Stomach smooth muscle (tissue), 2 donors: ENCODE measurements at regions not wholly inside any gene's neighbourhood (a gene's known extent, or its start where the extent isn't known, plus 50 kb on each side); places are given as distances from the start of the nearest gene placed in this dataset.

Experiments
- H3K27ac ChIP-seq: one replicate; pipeline ENCODE4 v1.7.0; 2013; ENCODE audit warnings: mild to moderate bottlenecking, low read length, inconsistent platforms
- H3K27me3 ChIP-seq, 2 donors: one replicate each; pipeline ENCODE4 v1.7.0; 2013; ENCODE audit warnings: low read length in 2 of 2; ENCODE audit not compliant: insufficient read depth in 2 of 2, control insufficient read depth in 1 of 2
- H3K36me3 ChIP-seq, 2 donors: one replicate each; pipeline ENCODE4 v1.7.0; 2013; ENCODE audit warnings: low read length in 2 of 2; ENCODE audit not compliant: control insufficient read depth in 2 of 2, insufficient read depth in 2 of 2
- H3K4me1 ChIP-seq: one replicate; pipeline ENCODE4 v1.7.0; 2013; ENCODE audit warnings: low read length; ENCODE audit not compliant: control insufficient read depth, insufficient read depth
- H3K4me3 ChIP-seq, 2 donors: one replicate each; pipeline ENCODE4 v1.7.0; 2013; ENCODE audit warnings: low read length in 2 of 2
- H3K9ac ChIP-seq, 2 donors: one replicate each; pipeline ENCODE4 v1.7.0; 2013; ENCODE audit warnings: low read length in 2 of 2, mild to moderate bottlenecking in 1 of 2
- H3K9me3 ChIP-seq, 2 donors: one replicate each; pipeline ENCODE4 v1.7.0; 2013; ENCODE audit warnings: low read length in 2 of 2; ENCODE audit not compliant: control insufficient read depth in 2 of 2
- donor health status: healthy.
- donor health status: Pancreatic carcinoma.

DNA sequence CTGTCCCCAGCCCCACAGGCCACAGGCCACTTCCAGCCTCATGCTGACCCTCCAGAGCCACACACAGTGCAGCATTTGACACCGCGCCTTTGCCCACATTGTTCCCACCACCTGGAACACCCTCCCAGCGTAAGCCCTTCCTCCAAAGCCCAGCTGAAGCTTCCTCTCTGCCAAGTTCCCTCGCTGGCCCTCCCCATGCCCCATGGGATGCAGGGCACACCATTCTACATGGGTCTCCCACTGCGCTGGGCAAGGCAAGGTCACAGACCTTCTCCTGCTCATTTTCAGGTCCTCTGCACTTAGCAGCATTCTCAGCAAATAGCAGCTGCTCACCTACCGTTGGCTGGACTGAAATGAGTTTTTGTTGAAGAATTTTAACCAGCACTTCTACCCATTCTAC lies 455.5 kb downstream of the EIPR1 start:
- Histone ChIP-seq H3K27me3 (no peaks in the 10 kb centered on the region), H3K9me3 (peaks cover 0 to 3% of the 10 kb centered on the region in 2 donors), H3K36me3 (no peaks in the 10 kb centered on the region), H3K4me3 (no peak overlapping the region), H3K27ac (no peak overlapping the region), H3K4me1 (no peaks in the 10 kb centered on the region), H3K9ac (no peak overlapping the region)

DNA sequence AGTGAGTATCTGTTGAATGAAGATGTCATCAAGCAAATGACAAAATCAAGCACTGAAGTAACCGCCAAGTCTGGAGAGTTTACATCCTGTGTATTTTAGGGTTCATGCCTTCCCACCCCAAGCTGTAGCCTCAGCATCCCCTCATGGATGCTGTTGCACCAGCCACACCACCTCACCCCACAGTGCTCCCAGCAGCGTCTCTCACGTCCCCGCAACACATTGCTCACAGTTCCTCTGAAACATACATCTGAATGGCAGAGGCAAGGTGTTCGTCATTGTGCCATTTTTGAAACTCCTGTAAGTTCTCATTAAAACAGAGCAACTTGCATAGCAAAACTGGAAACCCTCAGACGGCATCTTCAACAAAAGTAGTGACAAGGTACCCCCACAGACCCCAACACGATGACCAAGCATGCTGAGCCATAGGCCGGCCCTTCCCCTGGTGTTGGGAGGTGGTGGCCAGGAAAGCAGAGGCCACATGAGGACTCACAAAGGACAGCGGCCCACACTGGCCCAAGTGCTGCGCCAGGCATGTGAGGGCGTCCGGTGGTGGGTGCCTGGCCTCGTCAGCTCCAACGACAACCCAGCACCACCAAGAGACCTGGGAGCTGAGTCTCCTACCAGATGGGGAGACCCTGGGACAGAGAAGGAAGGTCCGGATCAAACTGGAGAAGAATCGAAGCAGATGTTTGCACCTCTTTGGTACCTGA lies 456.5 kb downstream of the EIPR1 start:
- no peaks in the 10 kb centered on the region for H3K4me1 ChIP-seq
- no peak overlapping the region for H3K9ac ChIP-seq
- no peak overlapping the region for H3K4me3 ChIP-seq
- H3K27ac ChIP-seq: no peak overlapping the region
- no peaks in the 10 kb centered on the region for H3K27me3 ChIP-seq
- no peaks in the 10 kb centered on the region for H3K36me3 ChIP-seq
- peaks cover 3 to 4% of the 10 kb centered on the region in 2 donors for H3K9me3 ChIP-seq

DNA sequence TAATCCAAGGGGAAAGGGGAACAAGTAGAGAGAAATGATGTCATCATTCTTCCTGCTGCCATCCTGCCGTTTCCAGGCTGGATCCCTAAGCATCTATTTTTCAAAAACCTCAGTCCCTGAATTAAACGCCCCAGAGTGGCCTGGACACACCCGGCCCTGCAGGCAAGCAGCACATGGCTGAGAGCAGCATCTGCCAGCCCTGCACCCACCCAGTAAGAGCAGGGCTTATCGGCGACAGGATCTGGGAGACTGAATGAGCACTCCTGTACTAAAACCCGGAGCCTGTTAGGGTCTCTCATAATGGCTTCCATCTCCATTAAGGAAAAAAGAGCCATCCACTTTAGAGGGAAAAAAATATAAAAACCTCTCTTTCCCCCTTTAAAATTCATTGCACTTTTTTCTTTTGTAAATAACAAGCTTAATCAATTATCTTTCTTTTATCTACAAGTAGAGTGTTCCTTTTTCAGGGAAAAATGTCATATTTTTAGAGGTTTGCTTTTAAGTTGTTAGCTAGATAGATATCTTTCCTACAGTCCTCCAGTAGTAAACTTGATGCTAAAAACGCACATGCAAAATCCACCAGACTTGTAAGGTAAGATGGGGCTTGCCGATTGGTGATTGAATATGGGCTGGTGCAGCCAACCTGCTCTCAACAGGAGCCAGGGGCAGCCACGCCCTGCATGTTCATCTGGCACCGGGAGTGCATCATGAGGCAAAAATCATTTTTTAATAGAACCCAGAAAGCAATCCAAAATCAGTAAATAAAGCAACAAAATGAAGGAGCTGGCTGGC lies 457.8 kb downstream of the EIPR1 start:
- no peak overlapping the region for H3K9ac ChIP-seq
- peaks cover 3 to 4% of the 10 kb centered on the region in 2 donors for H3K9me3 ChIP-seq
- H3K36me3 ChIP-seq: no peaks in the 10 kb centered on the region
- H3K27me3 ChIP-seq: no peaks in the 10 kb centered on the region
- no peak overlapping the region for H3K4me3 ChIP-seq
- H3K27ac ChIP-seq: no peak overlapping the region
- no peaks in the 10 kb centered on the region for H3K4me1 ChIP-seq

- Histone ChIP-seq H3K4me1 (no peaks in the 10 kb centered on the region), H3K27me3 (no peaks in the 10 kb centered on the region), H3K9me3 (peaks cover 3 to 4% of the 10 kb centered on the region in 2 donors), H3K9ac (no peak overlapping the region), H3K27ac (no peak overlapping the region), H3K4me3 (no peak overlapping the region), H3K36me3 (no peaks in the 10 kb centered on the region)
Measured at GRCh38 chr2:2919026-2919425, 458.6 kb downstream of the EIPR1 start.

DNA sequence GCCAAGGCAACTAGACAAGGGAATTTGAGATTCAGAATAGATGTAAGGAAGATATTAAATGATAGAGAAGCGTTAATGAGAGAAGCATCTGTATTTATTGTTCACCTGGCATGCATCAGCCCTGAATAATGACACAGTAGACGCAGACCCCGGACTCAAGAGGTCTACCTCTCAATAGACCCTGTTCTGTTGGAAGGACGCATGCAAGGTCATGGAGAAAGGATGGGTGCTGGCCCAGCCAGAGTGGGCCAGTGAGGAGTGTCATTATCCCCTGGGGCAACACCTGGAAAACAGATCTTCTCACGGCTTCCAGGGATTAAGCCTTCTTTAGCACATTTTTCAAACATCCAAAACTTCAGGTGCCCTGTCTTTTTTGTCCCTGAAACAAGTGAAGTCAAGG lies 461.0 kb downstream of the EIPR1 start:
- H3K27ac ChIP-seq: no peak overlapping the region
- H3K4me1 ChIP-seq: no peaks in the 10 kb centered on the region
- no peak overlapping the region for H3K4me3 ChIP-seq
- no peaks in the 10 kb centered on the region for H3K36me3 ChIP-seq
- H3K9ac ChIP-seq: no peak overlapping the region
- peaks cover 0 to 4% of the 10 kb centered on the region in 2 donors for H3K9me3 ChIP-seq
- H3K27me3 ChIP-seq: no peaks in the 10 kb centered on the region

GRCh38 chr2:2914252-2914651 lies 463.4 kb downstream of the EIPR1 start:
- H3K9ac ChIP-seq: no peak overlapping the region
- H3K9me3 ChIP-seq: peaks cover 0 to 4% of the 10 kb centered on the region in 2 donors
- no peak overlapping the region for H3K27ac ChIP-seq
- H3K4me3 ChIP-seq: no peak overlapping the region
- H3K4me1 ChIP-seq: no peaks in the 10 kb centered on the region
- no peaks in the 10 kb centered on the region for H3K36me3 ChIP-seq
- no peaks in the 10 kb centered on the region for H3K27me3 ChIP-seq

DNA sequence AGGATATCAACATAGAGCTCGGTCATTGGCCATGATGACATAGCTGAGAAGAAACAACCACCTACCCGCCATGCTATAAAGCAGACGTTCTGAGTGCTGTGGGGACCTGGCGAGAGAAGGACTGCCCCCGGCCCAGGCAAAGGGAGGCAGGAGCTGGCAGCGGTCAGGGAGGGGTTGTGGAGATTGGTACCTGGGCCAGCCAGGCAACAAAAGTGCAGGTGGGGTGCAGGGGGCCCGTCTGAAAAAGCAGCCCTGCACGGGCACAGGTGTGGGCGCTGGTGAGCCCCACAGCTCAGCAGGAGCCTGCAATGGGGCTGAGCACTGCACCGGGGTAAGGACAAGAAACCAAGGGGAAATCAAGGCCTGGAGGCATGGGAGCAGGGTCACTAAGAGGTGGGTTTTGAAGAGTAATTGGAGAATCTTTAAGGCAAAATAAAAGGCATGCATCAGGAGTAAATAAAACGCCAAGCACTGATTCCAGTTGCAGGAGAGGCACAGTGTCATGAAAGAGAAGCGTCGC lies 464.0 kb downstream of the EIPR1 start:
- Histone ChIP-seq H3K4me3 (no peak overlapping the region), H3K27me3 (no peaks in the 10 kb centered on the region), H3K36me3 (no peaks in the 10 kb centered on the region), H3K9me3 (peaks cover 0 to 4% of the 10 kb centered on the region in 2 donors), H3K9ac (no peak overlapping the region), H3K27ac (no peak overlapping the region), H3K4me1 (no peaks in the 10 kb centered on the region)

DNA sequence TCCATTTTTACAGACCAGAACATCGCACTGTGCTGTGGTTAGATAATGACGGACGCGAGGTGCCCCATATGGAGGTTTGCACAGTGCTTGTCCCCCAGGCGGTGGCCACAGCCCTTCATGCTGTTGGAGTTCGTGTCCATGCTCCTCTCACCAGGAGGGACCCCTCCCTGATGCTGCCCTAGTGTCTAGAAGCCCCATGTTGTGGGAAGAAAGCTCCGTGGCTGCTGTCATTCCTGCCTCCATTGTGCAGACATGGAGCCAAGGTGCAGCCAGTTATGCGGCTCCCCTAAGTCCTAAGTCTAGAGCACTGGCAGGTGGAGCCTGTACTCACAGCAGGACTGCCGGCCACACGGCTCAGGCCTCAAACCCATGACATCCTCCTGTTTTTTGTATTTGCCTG lies 464.9 kb downstream of the EIPR1 start:
- Histone ChIP-seq H3K4me1 (no peaks in the 10 kb centered on the region), H3K36me3 (no peaks in the 10 kb centered on the region), H3K27ac (no peak overlapping the region), H3K4me3 (no peak overlapping the region), H3K27me3 (no peaks in the 10 kb centered on the region), H3K9ac (no peak overlapping the region), H3K9me3 (peaks cover 0 to 4% of the 10 kb centered on the region in 2 donors)

DNA sequence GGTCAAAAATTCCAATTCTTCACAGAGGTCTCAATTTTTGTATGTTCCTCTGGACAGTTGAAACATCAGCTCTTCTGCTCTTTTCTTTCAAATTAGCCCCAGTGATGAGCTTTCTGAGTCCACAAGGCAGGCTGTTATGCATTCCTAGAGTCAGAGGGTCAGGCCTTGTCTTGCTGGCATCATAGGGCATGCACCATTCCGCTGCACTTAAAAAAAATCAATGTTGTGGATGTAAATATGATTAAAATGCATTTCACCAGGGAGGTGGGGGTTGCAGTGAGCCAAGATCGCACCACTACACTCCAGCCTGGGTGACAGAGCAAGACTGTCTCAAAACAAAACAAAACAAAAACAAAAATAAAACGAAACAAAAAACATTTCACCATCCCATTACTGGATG lies 465.3 kb downstream of the EIPR1 start:
- no peaks in the 10 kb centered on the region for H3K27me3 ChIP-seq
- H3K9ac ChIP-seq: no peak overlapping the region
- no peaks in the 10 kb centered on the region for H3K36me3 ChIP-seq
- peaks cover 0 to 4% of the 10 kb centered on the region in 2 donors for H3K9me3 ChIP-seq
- no peak overlapping the region for H3K27ac ChIP-seq
- H3K4me3 ChIP-seq: no peak overlapping the region
- no peaks in the 10 kb centered on the region for H3K4me1 ChIP-seq

GRCh38 chr2:2910259-2910658 lies 467.4 kb downstream of the EIPR1 start:
- no peaks in the 10 kb centered on the region for H3K9me3 ChIP-seq
- no peaks in the 10 kb centered on the region for H3K27me3 ChIP-seq
- H3K4me1 ChIP-seq: no peaks in the 10 kb centered on the region
- H3K27ac ChIP-seq: no peak overlapping the region
- H3K4me3 ChIP-seq: no peak overlapping the region
- no peak overlapping the region for H3K9ac ChIP-seq
- H3K36me3 ChIP-seq: no peaks in the 10 kb centered on the region
